ENCODE measurements at regions not wholly inside any gene's neighbourhood (a gene's known extent, or its start where the extent isn't known, plus 50 kb on each side); places are given as distances from the start of the nearest gene placed in this dataset.

GRCh38 chr5:143713047-143714003 is 98.6 kb upstream of the HMHB1 start:
- Mint-ChIP-seq H3K36me3 (ENCODE audit: insufficient read depth in 1 of 3, low read depth in 3 of 3) (no peaks in the 10 kb centered on the region), H3K9me3 (no peaks in the 10 kb centered on the region), H3K27me3 (ENCODE audit: low read depth) (no peaks in the 10 kb centered on the region), H3K4me3 (no peak overlapping the region), H3K4me1 (no peaks in the 10 kb centered on the region), H3K27ac (no peak overlapping the region)
- no peak overlapping the region for H3K4me2 ChIP-seq (ENCODE audit: insufficient read depth, insufficient read length, low read length)
- no peak overlapping the region for H2AFZ ChIP-seq (ENCODE audit: low read length)
- no peak overlapping the region for H2BK5ac ChIP-seq (ENCODE audit: insufficient read length, low read length)
- H3K27me3 ChIP-seq (ENCODE audit: insufficient read depth, low read length), result no peaks in the 10 kb centered on the region; the same call in 1 of the 2 replicates
- no peak overlapping the region for H2AK5ac ChIP-seq (ENCODE audit: insufficient read length, low read length)
- no peaks in the 10 kb centered on the region for H3K9me3 ChIP-seq (ENCODE audit: control insufficient read depth, low read depth, low read length)
- no peaks in the 10 kb centered on the region for H3K79me2 ChIP-seq (ENCODE audit: insufficient read depth, low read length)
- H3K23me2 ChIP-seq (ENCODE audit: insufficient read length, low read depth, low read length, poor library complexity, severe bottlenecking), result no peaks in the 10 kb centered on the region
- no peak overlapping the region for H3K4ac ChIP-seq (ENCODE audit: low read depth, low read length)
- H3K9ac ChIP-seq (ENCODE audit: extremely low read depth, insufficient read length, low read length), result no peak overlapping the region
- no peaks in the 10 kb centered on the region for H3K79me1 ChIP-seq (ENCODE audit: insufficient read depth, low read depth, low read length, poor library complexity, severe bottlenecking)
- no peak for DNase-seq
- no peak overlapping the region for H3K23ac ChIP-seq (ENCODE audit: insufficient read length, low read depth, low read length)
- H4K8ac ChIP-seq (replicated peaks; ENCODE audit: insufficient read length, low read depth, low read length), result no peak overlapping the region
- no peak overlapping the region for H4K5ac ChIP-seq (ENCODE audit: insufficient read length, low read depth, low read length)
- H4K91ac ChIP-seq (ENCODE audit: insufficient read length, low read depth, low read length), result no peak overlapping the region
- no peak overlapping the region for H2BK15ac ChIP-seq (ENCODE audit: low read depth, low read length)
- H4K20me1 ChIP-seq (ENCODE audit: control insufficient read depth, insufficient read depth, insufficient read length), result no peaks in the 10 kb centered on the region
- no peaks in the 10 kb centered on the region for H3K4me1 ChIP-seq (ENCODE audit: insufficient read depth, low read length)
- H2BK20ac ChIP-seq (ENCODE audit: low read depth, low read length, poor library complexity, severe bottlenecking), result no peak overlapping the region
- no CpG with 5 or more reads among the region's 8 CpGs for WGBS (ENCODE audit: extremely low coverage, insufficient read length, low lambda C conversion rate)
- H2BK12ac ChIP-seq (ENCODE audit: insufficient read length, low read depth, low read length), result no peak overlapping the region
- no peak overlapping the region for H3K27ac ChIP-seq (ENCODE audit: insufficient read length, low read depth, low read length)
- H3T11ph ChIP-seq (ENCODE audit: low read length), result no peak overlapping the region
- no peak overlapping the region for H3K56ac ChIP-seq (ENCODE audit: insufficient read length, low read depth, low read length)
- H3K14ac ChIP-seq (ENCODE audit: insufficient read depth, low read length), result no peak overlapping the region
- no peak overlapping the region for H3K18ac ChIP-seq (ENCODE audit: insufficient read length, low read depth, low read length)
- H2BK120ac ChIP-seq (ENCODE audit: low read depth, low read length, poor library complexity, severe bottlenecking), result no peak overlapping the region
- TF ChIP-seq CTCF (conservative IDR thresholded peaks at IDR 0.05), result no peak

Measured in H9 (cell line).